ENCODE measurements at regions not wholly inside any gene's neighbourhood (a gene's known extent, or its start where the extent isn't known, plus 50 kb on each side); places are given as distances from the start of the nearest gene placed in this dataset.

DNA sequence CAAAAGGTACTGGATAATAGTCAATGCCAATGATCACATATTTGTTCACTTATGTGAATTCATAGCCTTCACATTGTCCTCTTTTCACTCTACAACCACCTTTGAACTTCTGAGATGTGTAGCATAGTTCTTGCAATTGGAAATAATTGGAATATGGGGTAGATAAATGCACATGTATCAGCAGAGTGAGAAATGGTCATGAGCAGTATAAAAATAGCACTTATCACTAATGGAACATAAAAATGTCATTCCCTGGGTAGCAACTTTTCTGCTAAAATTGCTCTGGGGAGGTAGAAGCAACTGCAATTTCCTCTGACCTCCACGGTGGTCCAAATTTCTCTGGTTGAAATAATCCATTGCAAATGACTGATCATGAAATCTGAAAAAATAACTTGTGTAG, 1785.7 kb upstream of the FLRT2 start:
- TF ChIP-seq, protein P1, sequence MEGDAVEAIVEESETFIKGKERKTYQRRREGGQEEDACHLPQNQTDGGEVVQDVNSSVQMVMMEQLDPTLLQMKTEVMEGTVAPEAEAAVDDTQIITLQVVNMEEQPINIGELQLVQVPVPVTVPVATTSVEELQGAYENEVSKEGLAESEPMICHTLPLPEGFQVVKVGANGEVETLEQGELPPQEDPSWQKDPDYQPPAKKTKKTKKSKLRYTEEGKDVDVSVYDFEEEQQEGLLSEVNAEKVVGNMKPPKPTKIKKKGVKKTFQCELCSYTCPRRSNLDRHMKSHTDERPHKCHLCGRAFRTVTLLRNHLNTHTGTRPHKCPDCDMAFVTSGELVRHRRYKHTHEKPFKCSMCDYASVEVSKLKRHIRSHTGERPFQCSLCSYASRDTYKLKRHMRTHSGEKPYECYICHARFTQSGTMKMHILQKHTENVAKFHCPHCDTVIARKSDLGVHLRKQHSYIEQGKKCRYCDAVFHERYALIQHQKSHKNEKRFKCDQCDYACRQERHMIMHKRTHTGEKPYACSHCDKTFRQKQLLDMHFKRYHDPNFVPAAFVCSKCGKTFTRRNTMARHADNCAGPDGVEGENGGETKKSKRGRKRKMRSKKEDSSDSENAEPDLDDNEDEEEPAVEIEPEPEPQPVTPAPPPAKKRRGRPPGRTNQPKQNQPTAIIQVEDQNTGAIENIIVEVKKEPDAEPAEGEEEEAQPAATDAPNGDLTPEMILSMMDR (IDR thresholded peaks at IDR 0.05) = no peak
- no peak for TF ChIP-seq POLR2A (IDR thresholded peaks at IDR 0.05)
